AG09309 (cell line): ENCODE measurements at regions not wholly inside any gene's neighbourhood (a gene's known extent, or its start where the extent isn't known, plus 50 kb on each side); places are given as distances from the start of the nearest gene placed in this dataset.

Source experiments
- DNase-seq: peaks from one replicate; pipeline ENCODE4 v3.0.0-alpha.2; 2010; ENCODE audit warnings: low read depth
- H3K4me3 ChIP-seq: 2 replicates; pipeline ENCODE4 v1.5.1; 2011; ENCODE audit warnings: mild to moderate bottlenecking, low read depth, low read length, moderate library complexity; ENCODE audit not compliant: control insufficient read depth
- CTCF ChIP-seq: IDR thresholded peaks from 2 replicates; pipeline ENCODE4 v1.5.1; 2011; ENCODE audit warnings: mild to moderate bottlenecking, low read depth, low read length, inconsistent platforms; ENCODE audit not compliant: insufficient read depth, control insufficient read depth; ENCODE audit errors: missing control alignments

- no peak overlapping the region for H3K4me3 ChIP-seq
- no peak for DNase-seq
- TF ChIP-seq CTCF = no peak
These were observed 348.8 kb downstream of the ALG10 start for GRCh38 chr12:34371050-34371449.

- TF ChIP-seq CTCF = no peak
- H3K4me3 ChIP-seq = no peak overlapping the region
- DNase-seq = no peak
These were observed 349.7 kb downstream of the ALG10 start for GRCh38 chr12:34372003-34372402.

GRCh38 chr12:34373926-34374325 lies 351.6 kb downstream of the ALG10 start:
- no peak for DNase-seq
- no peak overlapping the region for H3K4me3 ChIP-seq
- no peak for TF ChIP-seq CTCF

- no peak for TF ChIP-seq CTCF
- no peak for DNase-seq
- H3K4me3 ChIP-seq = no peak overlapping the region
These were observed 354.0 kb downstream of the ALG10 start for GRCh38 chr12:34376133-34376799.

GRCh38 chr12:34377243-34378035 lies 355.1 kb downstream of the ALG10 start:
- H3K4me3 ChIP-seq = no peak overlapping the region
- TF ChIP-seq CTCF = no peak
- DNase-seq = no peak

- no peak overlapping the region for H3K4me3 ChIP-seq
- TF ChIP-seq CTCF = no peak
- no peak for DNase-seq
These were observed 356.8 kb downstream of the ALG10 start for GRCh38 chr12:34379142-34379541.
